Mesendoderm (in vitro differentiated cells): ENCODE measurements at regions not wholly inside any gene's neighbourhood (a gene's known extent, or its start where the extent isn't known, plus 50 kb on each side); places are given as distances from the start of the nearest gene placed in this dataset.
A peak's percentile ranks its signal among the peaks of the same experiment; 100 is the strongest.

Experiments
- DNase-seq: peaks from one replicate; pipeline ENCODE4 v3.0.0; 2013
- H2AK5ac ChIP-seq: 2 replicates; pipeline ENCODE4 v1.6.1; 2013; ENCODE audit warnings: low read length, inconsistent platforms
- H2BK120ac ChIP-seq: 2 replicates; pipeline ENCODE4 v1.6.1; 2013; ENCODE audit warnings: low read depth, mild to moderate bottlenecking, low read length, moderate library complexity, mixed read lengths
- H2BK15ac ChIP-seq: replicated peaks from 2 replicates; pipeline ENCODE4 v1.6.1; 2013; ENCODE audit warnings: low read depth, mild to moderate bottlenecking, moderate library complexity
- H2BK5ac ChIP-seq: 2 replicates; pipeline ENCODE4 v1.6.1; 2013; ENCODE audit warnings: low read length, inconsistent platforms
- H3K18ac ChIP-seq: 2 replicates; pipeline ENCODE4 v1.6.1; 2013; ENCODE audit warnings: mild to moderate bottlenecking, low read length, mixed read lengths
- H3K23ac ChIP-seq: one replicate; pipeline ENCODE4 v1.6.1; 2013; ENCODE audit warnings: low read length
- H3K27ac ChIP-seq: 2 replicates; pipeline ENCODE4 v1.5.1; 2013; ENCODE audit warnings: low read depth, mild to moderate bottlenecking, inconsistent platforms, low read length, moderate library complexity
- H3K27me3 ChIP-seq: 2 replicates; pipeline ENCODE4 v1.6.1; 2013; ENCODE audit warnings: low read length, control low read depth, mild to moderate bottlenecking, inconsistent platforms; ENCODE audit not compliant: insufficient read depth, poor library complexity
- H3K36me3 ChIP-seq: 2 replicates; pipeline ENCODE4 v1.6.1; 2013; ENCODE audit warnings: low read length, inconsistent platforms; ENCODE audit not compliant: control insufficient read depth, insufficient read depth
- H3K4ac ChIP-seq: one replicate; pipeline ENCODE4 v1.6.1; 2013; ENCODE audit warnings: low read depth, mild to moderate bottlenecking, low read length, moderate library complexity
- H3K4me1 ChIP-seq: 2 replicates; pipeline ENCODE4 v1.6.1; 2013; ENCODE audit warnings: low read depth, low read length, inconsistent platforms; ENCODE audit not compliant: control insufficient read depth
- H3K4me2 ChIP-seq: 2 replicates; pipeline ENCODE4 v1.6.1; 2013; ENCODE audit warnings: low read length
- H3K4me3 ChIP-seq: 2 replicates; pipeline ENCODE4 v1.5.1; 2013; ENCODE audit warnings: mild to moderate bottlenecking, low read length
- H3K56ac ChIP-seq: one replicate; pipeline ENCODE4 v1.6.1; 2013; ENCODE audit warnings: low read length
- H3K79me1 ChIP-seq: 2 replicates; pipeline ENCODE4 v1.6.1; 2013; ENCODE audit warnings: low read length, inconsistent platforms
- H3K79me2 ChIP-seq: 2 replicates; pipeline ENCODE4 v1.6.1; 2013; ENCODE audit warnings: mild to moderate bottlenecking, low read length; ENCODE audit not compliant: control insufficient read depth, insufficient read depth
- H3K9ac ChIP-seq: 2 replicates; pipeline ENCODE4 v1.6.1; 2013; ENCODE audit warnings: low read length, inconsistent platforms
- H4K5ac ChIP-seq: one replicate; pipeline ENCODE4 v1.6.1; 2013; ENCODE audit warnings: low read length
- H4K8ac ChIP-seq: one replicate; pipeline ENCODE4 v1.6.1; 2013; ENCODE audit warnings: low read depth, mild to moderate bottlenecking, control low read depth, low read length, moderate library complexity
- WGBS: extraction: QIAGEN DNeasy Blood & Tissue Kit; methylation state at CpG from one replicate; pipeline ENCODE4 v1.1.7; 2013; ENCODE audit warnings: low lambda C conversion rate, missing lambda C conversion rate; ENCODE audit not compliant: insufficient coverage; ENCODE audit errors: extremely low coverage; 5-methylcytosine and 5-hydroxymethylcytosine counted together

DNA sequence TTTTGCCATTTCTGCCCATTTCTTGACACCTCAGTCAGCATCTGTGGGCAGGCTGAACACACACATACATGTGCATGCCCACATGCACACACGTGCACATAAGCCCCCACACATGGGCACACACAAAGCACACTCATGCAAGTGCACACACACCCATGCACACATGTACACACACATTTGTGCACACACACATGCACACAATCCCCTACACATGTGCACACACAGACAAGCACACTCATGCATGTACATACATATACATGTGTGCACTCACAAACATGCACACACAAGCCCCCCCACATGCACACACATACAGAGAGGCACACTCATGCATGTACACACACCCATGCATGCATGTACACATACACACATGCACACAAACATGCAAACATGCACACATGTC lies 83.5 kb upstream of the ACTRT2 start:
- H2BK15ac ChIP-seq = no peak overlapping the region
- no peak overlapping the region for H2AK5ac ChIP-seq
- no peak overlapping the region for H2BK5ac ChIP-seq
- H3K36me3 ChIP-seq = no peaks in the 10 kb centered on the region
- no CpG with 5 or more reads among the region's 1 CpG for WGBS
- H3K4me2 ChIP-seq = no peak overlapping the region
- H4K8ac ChIP-seq = no peak overlapping the region
- H2BK120ac ChIP-seq = no peak overlapping the region
- H3K79me2 ChIP-seq = no peaks in the 10 kb centered on the region
- DNase-seq = no peak
- no peak overlapping the region for H3K9ac ChIP-seq
- H3K56ac ChIP-seq = no peak overlapping the region
- H3K4me1 ChIP-seq = no peaks in the 10 kb centered on the region
- no peak overlapping the region for H3K27ac ChIP-seq
- no peak overlapping the region for H3K18ac ChIP-seq
- no peak overlapping the region for H4K5ac ChIP-seq
- H3K4me3 ChIP-seq = peak overlapping the region; percentile 14
- no peak overlapping the region for H3K23ac ChIP-seq
- H3K79me1 ChIP-seq = no peaks in the 10 kb centered on the region
- no peak overlapping the region for H3K4ac ChIP-seq
- no peaks in the 10 kb centered on the region for H3K27me3 ChIP-seq

DNA sequence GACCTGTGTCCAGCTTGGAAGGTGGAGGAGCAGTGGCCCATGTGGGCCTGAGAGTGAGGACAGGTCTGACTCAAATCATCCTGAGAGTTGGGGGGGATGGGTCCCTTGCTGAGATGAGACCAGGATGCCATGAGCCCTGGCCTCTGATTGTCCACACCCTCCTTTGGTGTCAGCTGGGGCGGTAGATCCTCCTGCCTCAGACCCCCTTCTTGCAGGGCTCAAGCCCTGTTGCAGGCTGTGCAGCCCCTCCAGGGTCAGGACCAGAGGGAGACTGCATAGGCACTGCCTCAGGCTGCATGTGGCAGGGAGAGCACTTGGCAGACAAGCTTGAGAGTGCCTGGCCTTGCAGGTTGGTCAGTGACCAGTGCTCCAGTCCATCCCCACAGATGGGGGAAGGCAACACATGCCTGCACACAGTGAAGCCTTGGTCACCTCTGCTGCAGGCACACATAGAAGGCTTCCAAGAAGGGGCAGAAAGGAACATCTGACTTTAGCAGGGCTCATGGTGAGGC lies 82.2 kb upstream of the ACTRT2 start:
- no peak for DNase-seq
- Histone ChIP-seq H3K56ac (no peak overlapping the region), H2BK120ac (no peak overlapping the region), H3K79me2 (no peaks in the 10 kb centered on the region), H2AK5ac (no peak overlapping the region), H3K4me2 (no peak overlapping the region), H3K79me1 (no peaks in the 10 kb centered on the region), H3K9ac (no peak overlapping the region), H3K23ac (no peak overlapping the region), H3K4me1 (no peaks in the 10 kb centered on the region), H2BK5ac (no peak overlapping the region), H4K5ac (no peak overlapping the region), H3K27ac (no peak overlapping the region), H4K8ac (no peak overlapping the region), H3K36me3 (no peaks in the 10 kb centered on the region), H3K18ac (no peak overlapping the region), H3K27me3 (no peaks in the 10 kb centered on the region), H3K4me3 (no peak overlapping the region), H2BK15ac (no peak overlapping the region), H3K4ac (no peak overlapping the region)
- no CpG with 5 or more reads among the region's 1 CpG for WGBS

- no peaks in the 10 kb centered on the region for H3K79me2 ChIP-seq
- no peak overlapping the region for H3K23ac ChIP-seq
- H3K18ac ChIP-seq = no peak overlapping the region
- H4K8ac ChIP-seq = no peak overlapping the region
- no peak for DNase-seq
- no peak overlapping the region for H2BK120ac ChIP-seq
- H3K56ac ChIP-seq = no peak overlapping the region
- no peak overlapping the region for H2BK5ac ChIP-seq
- no peak overlapping the region for H2BK15ac ChIP-seq
- no peaks in the 10 kb centered on the region for H3K36me3 ChIP-seq
- H3K9ac ChIP-seq = no peak overlapping the region
- no peak overlapping the region for H3K4me2 ChIP-seq
- no peak overlapping the region for H3K4me3 ChIP-seq
- no peak overlapping the region for H4K5ac ChIP-seq
- no peaks in the 10 kb centered on the region for H3K79me1 ChIP-seq
- no CpG with 5 or more reads among the region's 4 CpGs for WGBS
- H3K27me3 ChIP-seq = no peaks in the 10 kb centered on the region
- H3K4me1 ChIP-seq = no peaks in the 10 kb centered on the region
- no peak overlapping the region for H3K27ac ChIP-seq
- H3K4ac ChIP-seq = no peak overlapping the region
- H2AK5ac ChIP-seq = no peak overlapping the region
Measured at GRCh38 chr1:2940178-2940577, 81.1 kb upstream of the ACTRT2 start.

- DNase-seq = no peak
- no peak overlapping the region for H3K9ac ChIP-seq
- no peak overlapping the region for H2AK5ac ChIP-seq
- H4K5ac ChIP-seq = no peak overlapping the region
- no peak overlapping the region for H2BK120ac ChIP-seq
- H3K4me1 ChIP-seq = no peaks in the 10 kb centered on the region
- no peak overlapping the region for H3K4me3 ChIP-seq
- no peak overlapping the region for H2BK15ac ChIP-seq
- no peaks in the 10 kb centered on the region for H3K79me2 ChIP-seq
- H3K79me1 ChIP-seq = no peaks in the 10 kb centered on the region
- H3K23ac ChIP-seq = no peak overlapping the region
- no peak overlapping the region for H2BK5ac ChIP-seq
- H3K36me3 ChIP-seq = no peaks in the 10 kb centered on the region
- no peak overlapping the region for H3K18ac ChIP-seq
- no peak overlapping the region for H3K27ac ChIP-seq
- H3K27me3 ChIP-seq = no peaks in the 10 kb centered on the region
- H3K56ac ChIP-seq = no peak overlapping the region
- H3K4ac ChIP-seq = no peak overlapping the region
- no peak overlapping the region for H3K4me2 ChIP-seq
- H4K8ac ChIP-seq = no peak overlapping the region
- no CpG with 5 or more reads among the region's 2 CpGs for WGBS
Measured at GRCh38 chr1:2941040-2941439, 80.2 kb upstream of the ACTRT2 start.

DNA sequence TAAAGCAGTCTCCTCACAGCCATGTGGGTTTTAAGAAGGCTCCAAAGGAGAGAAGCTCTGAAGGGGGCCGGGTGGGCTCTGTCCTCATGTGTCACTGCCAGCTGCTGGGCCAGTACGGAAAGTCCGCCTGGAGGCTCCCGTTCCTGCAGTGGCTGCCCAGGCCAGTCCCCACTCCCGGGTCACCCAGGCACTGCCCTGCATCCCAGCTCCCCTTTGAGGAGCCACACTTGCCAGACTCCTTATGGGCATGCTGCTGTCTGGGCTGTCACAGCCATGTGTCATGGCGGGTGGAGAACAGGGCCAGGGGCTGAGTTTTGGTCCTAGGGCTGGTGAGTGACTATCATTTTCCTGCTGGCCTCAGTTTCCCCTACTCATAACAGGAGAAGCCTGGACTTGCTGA lies 79.4 kb upstream of the ACTRT2 start:
- Histone ChIP-seq H3K27me3 (no peaks in the 10 kb centered on the region), H4K8ac (no peak overlapping the region), H4K5ac (no peak overlapping the region), H3K4ac (no peak overlapping the region), H3K23ac (no peak overlapping the region), H3K36me3 (no peaks in the 10 kb centered on the region), H3K4me2 (no peak overlapping the region), H2BK120ac (no peak overlapping the region), H3K4me3 (no peak overlapping the region), H3K56ac (no peak overlapping the region), H3K9ac (no peak overlapping the region), H3K79me2 (no peaks in the 10 kb centered on the region), H3K18ac (no peak overlapping the region), H2BK5ac (no peak overlapping the region), H3K4me1 (no peaks in the 10 kb centered on the region), H3K27ac (no peak overlapping the region), H3K79me1 (no peaks in the 10 kb centered on the region), H2AK5ac (no peak overlapping the region), H2BK15ac (no peak overlapping the region)
- no peak for DNase-seq
- WGBS = no CpG with 5 or more reads among the region's 6 CpGs

DNA sequence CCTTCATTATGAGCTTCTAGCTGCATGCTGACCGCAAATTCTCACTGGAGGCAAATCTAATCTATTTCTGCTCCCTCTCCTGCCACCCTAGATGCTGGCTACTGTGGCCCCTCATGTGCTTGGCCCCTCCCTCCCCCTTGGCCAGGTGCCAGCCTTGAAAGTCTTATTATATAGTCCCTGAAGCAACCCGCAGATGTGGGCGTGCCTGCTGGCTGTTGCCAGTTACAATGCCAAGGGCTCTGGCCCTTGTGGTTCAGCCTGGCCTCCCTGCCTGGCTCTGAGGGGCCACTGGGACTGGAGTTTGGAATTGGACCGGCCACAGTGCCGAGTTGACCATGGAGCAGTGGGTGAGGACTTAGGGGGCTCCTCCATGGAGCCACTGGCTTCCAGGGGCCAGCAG lies 78.9 kb upstream of the ACTRT2 start:
- no peak overlapping the region for H3K27ac ChIP-seq
- H3K18ac ChIP-seq = no peak overlapping the region
- no peaks in the 10 kb centered on the region for H3K36me3 ChIP-seq
- no peak overlapping the region for H3K56ac ChIP-seq
- no peak overlapping the region for H3K4me3 ChIP-seq
- DNase-seq = no peak
- H2BK120ac ChIP-seq = no peak overlapping the region
- H2BK15ac ChIP-seq = no peak overlapping the region
- no CpG with 5 or more reads among the region's 5 CpGs for WGBS
- H3K9ac ChIP-seq = no peak overlapping the region
- no peaks in the 10 kb centered on the region for H3K27me3 ChIP-seq
- H2AK5ac ChIP-seq = no peak overlapping the region
- no peaks in the 10 kb centered on the region for H3K79me2 ChIP-seq
- H3K4me1 ChIP-seq = no peaks in the 10 kb centered on the region
- H4K8ac ChIP-seq = no peak overlapping the region
- H3K4ac ChIP-seq = no peak overlapping the region
- no peak overlapping the region for H4K5ac ChIP-seq
- no peak overlapping the region for H3K23ac ChIP-seq
- H2BK5ac ChIP-seq = no peak overlapping the region
- H3K4me2 ChIP-seq = no peak overlapping the region
- H3K79me1 ChIP-seq = no peaks in the 10 kb centered on the region
